Endothelial cell of umbilical vein (primary cell): ENCODE measurements at regions not wholly inside any gene's neighbourhood (a gene's known extent, or its start where the extent isn't known, plus 50 kb on each side); places are given as distances from the start of the nearest gene placed in this dataset.

Experiments
- BruUV-seq: library from RNA; stranded (reverse); fragments of 400-500 nt; replicated peaks from 2 replicates; lab custom pipeline; 2021; lab: Mats Ljungman, UMichigan
- CTCF ChIA-PET: fragments of 300-600, 350-600 bp; sonication (Branson Sonifier 250); formaldehyde crosslinking; loops from one replicate; lab custom pipeline; 2021; ENCODE audit warnings: antibody characterized with exemption, inconsistent platforms; lab: Charles Lee
- POLR2A ChIA-PET: fragments of 300-600, 350-600 bp; sonication (Branson Sonifier 250); formaldehyde crosslinking; loops from one replicate; lab custom pipeline; 2021; ENCODE audit warnings: antibody characterized with exemption, inconsistent platforms; lab: Charles Lee
- DNase-seq: peaks from one replicate; pipeline ENCODE4 v3.0.0-alpha.2; 2011; ENCODE audit warnings: low read depth, low spot score
- FAIRE-seq: peaks from 2 replicates; lab custom pipeline; 2011; peaks lifted over from hg19 to GRCh38; lab: Jason Lieb, UNC
- H2AFZ ChIP-seq: 2 replicates; pipeline ENCODE4 v1.6.0; 2012; ENCODE audit warnings: low read depth, low read length, control low read depth, inconsistent platforms
- H3K27ac ChIP-seq: 2 replicates; pipeline ENCODE4 v1.5.1; 2011; ENCODE audit warnings: low read depth, mild to moderate bottlenecking, control low read depth, low read length, moderate library complexity; ENCODE audit not compliant: insufficient read depth
- H3K27me3 ChIP-seq, 2 experiments: 2 replicates each; pipeline versions ENCODE4 v1.6.0 to v1.6.1; 2011; ENCODE audit warnings: low read length in 2 of 2, mixed read lengths in 1 of 2; ENCODE audit not compliant: control insufficient read depth in 2 of 2, insufficient read depth in 2 of 2
- H3K36me3 ChIP-seq, 2 experiments: 2 replicates in 1 of 2; 3 replicates in 1 of 2; pipeline ENCODE4 v1.5.1; 2011; ENCODE audit warnings: low read length in 2 of 2, mild to moderate bottlenecking in 1 of 2, moderate library complexity in 1 of 2; ENCODE audit not compliant: control insufficient read depth in 2 of 2, insufficient read depth in 2 of 2; ENCODE audit errors: extremely low read depth in 1 of 2
- H3K4me1 ChIP-seq: 3 replicates; pipeline ENCODE4 v1.5.1; 2011; ENCODE audit warnings: mild to moderate bottlenecking, low read length; ENCODE audit not compliant: control insufficient read depth, insufficient read depth; ENCODE audit errors: extremely low read depth
- H3K4me2 ChIP-seq: 2 replicates; pipeline ENCODE4 v1.6.1; 2011; ENCODE audit warnings: low read length, control low read depth, mixed read lengths; ENCODE audit not compliant: insufficient read depth
- H3K4me3 ChIP-seq, 3 experiments: fragments of 200-600 bp in 1 of 3; sonication (generic), shearing (Covaris generic) in 1 of 3; replicated peaks in 1 of 3; 2 replicates each; pipeline ENCODE4 v1.5.1; 2011 to 2016; ENCODE audit warnings: control low read depth in 3 of 3, low read length in 3 of 3, mild to moderate bottlenecking in 2 of 3, inconsistent platforms in 1 of 3, low read depth in 1 of 3, moderate library complexity in 1 of 3; ENCODE audit not compliant: insufficient read depth in 1 of 3
- H3K79me2 ChIP-seq: 2 replicates; pipeline ENCODE4 v1.6.0; 2012; ENCODE audit warnings: low read length, inconsistent platforms; ENCODE audit not compliant: control insufficient read depth, insufficient read depth
- H3K9ac ChIP-seq: replicated peaks from 2 replicates; pipeline ENCODE3; 2011; ENCODE audit warnings: low read length, control low read depth; ENCODE audit not compliant: insufficient read depth; ENCODE audit errors: extremely low read depth
- H3K9me1 ChIP-seq: replicated peaks from 3 replicates; pipeline ENCODE4 v1.6.0; 2011; ENCODE audit warnings: mild to moderate bottlenecking, low read length; ENCODE audit not compliant: control insufficient read depth, insufficient read depth; ENCODE audit errors: extremely low read depth
- H3K9me3 ChIP-seq: replicated peaks from 2 replicates; pipeline ENCODE4 v1.5.1; 2012; ENCODE audit warnings: low read length, inconsistent platforms; ENCODE audit not compliant: control insufficient read depth, insufficient read depth
- H4K20me1 ChIP-seq: replicated peaks from 2 replicates; pipeline ENCODE3; 2011; ENCODE audit warnings: mild to moderate bottlenecking, low read length; ENCODE audit not compliant: control insufficient read depth, insufficient read depth; ENCODE audit errors: extremely low read depth
- CTCF ChIP-seq, 2 donors: IDR thresholded peaks; 1 replicate in 1 of 2; 2 replicates in 1 of 2; pipeline ENCODE4 v1.5.1; 2011; ENCODE audit warnings: low read length in 2 of 2, mild to moderate bottlenecking in 2 of 2, moderate library complexity in 2 of 2, control low read depth in 1 of 2, inconsistent platforms in 1 of 2, low read depth in 1 of 2; ENCODE audit not compliant: insufficient read depth in 1 of 2; ENCODE audit errors: extremely low read depth in 1 of 2
- EZH2 ChIP-seq: IDR thresholded peaks from 2 replicates; pipeline ENCODE4 v1.6.1; 2012; ENCODE audit warnings: borderline replicate concordance, low read depth, mild to moderate bottlenecking, moderate library complexity, low read length, inconsistent platforms; ENCODE audit not compliant: severe bottlenecking
- FOS ChIP-seq: IDR thresholded peaks from 2 replicates; pipeline ENCODE4 v1.6.1; 2011; ENCODE audit warnings: mild to moderate bottlenecking, low read length, moderate library complexity, borderline replicate concordance; ENCODE audit not compliant: insufficient read depth
- GATA2 ChIP-seq: IDR thresholded peaks from 2 replicates; pipeline ENCODE4 v1.7.0; 2011; ENCODE audit warnings: low read depth, mild to moderate bottlenecking, moderate library complexity, mixed read lengths, low read length; ENCODE audit not compliant: insufficient read length, insufficient read depth
- JUN ChIP-seq: IDR thresholded peaks from 2 replicates; pipeline ENCODE4 v1.6.1; 2011; ENCODE audit warnings: borderline replicate concordance, low read depth; ENCODE audit not compliant: insufficient read length, insufficient read depth
- MAX ChIP-seq: IDR thresholded peaks from 2 replicates; pipeline ENCODE4 v1.6.1; 2011; ENCODE audit not compliant: insufficient read depth, insufficient read length
- MYC ChIP-seq: IDR thresholded peaks from one replicate; pipeline ENCODE4 v1.6.1; 2011; ENCODE audit warnings: mild to moderate bottlenecking, low read depth, low read length
- POLR2A ChIP-seq: IDR thresholded peaks from 2 replicates; pipeline ENCODE4 v1.6.1; 2012; ENCODE audit warnings: low read depth, mild to moderate bottlenecking, control low read depth, low read length
- POLR2AphosphoS5 ChIP-seq: IDR thresholded peaks from 2 replicates; pipeline ENCODE4 v1.6.1; 2012; ENCODE audit warnings: low read depth, mild to moderate bottlenecking, control low read depth, low read length, moderate library complexity; ENCODE audit not compliant: insufficient read depth
- dilution Hi-C: fragments of 300-500 bp; cut with MboI; formaldehyde crosslinking; loops from one replicate; pipeline ENCODE4 v1.15.0; 2019; ENCODE audit warnings: low sequenced_read_pairs; ENCODE audit not compliant: extremely low pct_ligation_motif_present
- intact Hi-C: fragments of 100-400 bp; cut with micrococcal nuclease; formaldehyde crosslinking; loops from one replicate; pipeline ENCODE4 v1.10.0; 2022

GRCh38 chr5:38121420-38121819 is 136.9 kb upstream of the EGFLAM start:
- no peak overlapping the region for H2AFZ ChIP-seq
- no peak for FAIRE-seq
- H4K20me1 ChIP-seq: no peaks in the 10 kb centered on the region
- no peak for DNase-seq
- no TSS peak for BruUV-seq
- ChIA-PET POLR2A (no interaction called here), CTCF (no interaction called here)
- H3K4me1 ChIP-seq: no peaks in the 10 kb centered on the region
- H3K27me3 ChIP-seq: no peaks in the 10 kb centered on the region
- H3K9me1 ChIP-seq: no peaks in the 10 kb centered on the region
- H3K27ac ChIP-seq: no peak overlapping the region
- H3K9me3 ChIP-seq: no peaks in the 10 kb centered on the region
- intact Hi-C loops: no loop called here
- no peak for TF ChIP-seq JUN
- no peak for TF ChIP-seq POLR2A
- no peak for TF ChIP-seq GATA2
- TF ChIP-seq MAX: no peak
- TF ChIP-seq POLR2AphosphoS5: no peak
- TF ChIP-seq FOS: no peak
- no peak for TF ChIP-seq MYC
- TF ChIP-seq CTCF (IDR thresholded peaks at IDR 0.05; ENCODE audit: extremely low read depth in 1 of 2, insufficient read depth in 1 of 2, low read depth in 1 of 2, low read length in 2 of 2): no peak
- no peak for TF ChIP-seq EZH2
- H3K4me3 ChIP-seq: no peak overlapping the region
- dilution Hi-C loops: no loop called here
- no peak overlapping the region for H3K4me2 ChIP-seq
- H3K9ac ChIP-seq: no peak overlapping the region
- no peaks in the 10 kb centered on the region for H3K36me3 ChIP-seq
- H3K79me2 ChIP-seq: no peaks in the 10 kb centered on the region
